NT2/D1 (cell line): ENCODE measurements at regions not wholly inside any gene's neighbourhood (a gene's known extent, or its start where the extent isn't known, plus 50 kb on each side); places are given as distances from the start of the nearest gene placed in this dataset.

Experiments
- YY1 ChIP-seq: IDR thresholded peaks from 2 replicates; pipeline ENCODE4 v1.6.1; 2011; ENCODE audit not compliant: insufficient read length, insufficient read depth
- ZNF274 ChIP-seq: IDR thresholded peaks from 2 replicates; pipeline ENCODE4 v1.6.1; 2011; ENCODE audit warnings: mild to moderate bottlenecking, low read depth, low read length

- TF ChIP-seq ZNF274 = no peak
- TF ChIP-seq YY1 = no peak
Measured at GRCh38 chr14:53304726-53305381, 151.7 kb upstream of the DDHD1 start.
